Brain microvascular endothelial cell (primary cell): ENCODE measurements at regions not wholly inside any gene's neighbourhood (a gene's known extent, or its start where the extent isn't known, plus 50 kb on each side); places are given as distances from the start of the nearest gene placed in this dataset.

ENCODE experiments used
- DNase-seq: peaks from one replicate; pipeline ENCODE4 v3.0.0-alpha.2; 2020
- H3K27ac ChIP-seq: fragments of 250-450 bp; sonication (Bioruptor Pico); 2 replicates; pipeline ENCODE4 v1.5.1; 2020; ENCODE audit warnings: mild to moderate bottlenecking, moderate library complexity
- H3K27me3 ChIP-seq: fragments of 250-450 bp; sonication (Bioruptor Pico); replicated peaks from 2 replicates; pipeline ENCODE4 v1.5.1; 2020; ENCODE audit warnings: mild to moderate bottlenecking
- H3K36me3 ChIP-seq: fragments of 250-450 bp; sonication (Bioruptor Pico); replicated peaks from 2 replicates; pipeline ENCODE4 v1.5.1; 2020; ENCODE audit warnings: mild to moderate bottlenecking
- H3K4me3 ChIP-seq: 2 replicates; pipeline ENCODE4 v1.5.1; 2011; ENCODE audit warnings: low read depth, mild to moderate bottlenecking, control low read depth, low read length, moderate library complexity
- in situ Hi-C: cut with HindIII; loops from 2 replicates; pipeline ENCODE4 v1.10.0; 2017; ENCODE audit warnings: low sequenced_read_pairs, low pct_ligation_motif_present
- TF ChIP-seq, protein P1 (sequence below): IDR thresholded peaks from 2 replicates; pipeline ENCODE4 v1.5.1; 2011; ENCODE audit warnings: low read depth, mild to moderate bottlenecking, moderate library complexity, low read length, control low read depth, inconsistent platforms; ENCODE audit errors: missing control alignments

DNA sequence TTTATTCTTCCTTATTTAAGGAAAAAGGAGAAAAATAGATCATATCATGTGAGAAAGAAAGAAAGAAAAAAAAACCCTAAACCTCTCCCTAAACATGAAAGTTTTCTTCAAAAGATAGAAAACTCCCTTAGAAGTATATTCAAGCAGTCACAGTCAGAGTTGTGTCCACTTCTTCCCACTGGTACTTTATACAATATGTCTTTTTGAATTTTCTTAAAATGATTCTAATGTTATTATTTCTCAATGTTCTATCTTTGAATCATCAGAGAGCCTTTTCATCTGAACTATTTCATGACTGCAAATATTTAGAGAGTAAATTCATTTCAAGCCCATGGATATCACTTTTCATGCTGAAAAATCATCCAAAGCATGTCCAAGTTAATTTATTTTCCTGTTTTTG is 205.2 kb upstream of the SPOPL start:
- in situ Hi-C loops, result no loop called here
- no peak overlapping the region for H3K27ac ChIP-seq
- H3K36me3 ChIP-seq, result no peaks in the 10 kb centered on the region
- DNase-seq, result no peak
- TF ChIP-seq, protein P1, sequence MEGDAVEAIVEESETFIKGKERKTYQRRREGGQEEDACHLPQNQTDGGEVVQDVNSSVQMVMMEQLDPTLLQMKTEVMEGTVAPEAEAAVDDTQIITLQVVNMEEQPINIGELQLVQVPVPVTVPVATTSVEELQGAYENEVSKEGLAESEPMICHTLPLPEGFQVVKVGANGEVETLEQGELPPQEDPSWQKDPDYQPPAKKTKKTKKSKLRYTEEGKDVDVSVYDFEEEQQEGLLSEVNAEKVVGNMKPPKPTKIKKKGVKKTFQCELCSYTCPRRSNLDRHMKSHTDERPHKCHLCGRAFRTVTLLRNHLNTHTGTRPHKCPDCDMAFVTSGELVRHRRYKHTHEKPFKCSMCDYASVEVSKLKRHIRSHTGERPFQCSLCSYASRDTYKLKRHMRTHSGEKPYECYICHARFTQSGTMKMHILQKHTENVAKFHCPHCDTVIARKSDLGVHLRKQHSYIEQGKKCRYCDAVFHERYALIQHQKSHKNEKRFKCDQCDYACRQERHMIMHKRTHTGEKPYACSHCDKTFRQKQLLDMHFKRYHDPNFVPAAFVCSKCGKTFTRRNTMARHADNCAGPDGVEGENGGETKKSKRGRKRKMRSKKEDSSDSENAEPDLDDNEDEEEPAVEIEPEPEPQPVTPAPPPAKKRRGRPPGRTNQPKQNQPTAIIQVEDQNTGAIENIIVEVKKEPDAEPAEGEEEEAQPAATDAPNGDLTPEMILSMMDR, result no peak
- H3K27me3 ChIP-seq, result no peaks in the 10 kb centered on the region
- H3K4me3 ChIP-seq, result no peak overlapping the region

DNA sequence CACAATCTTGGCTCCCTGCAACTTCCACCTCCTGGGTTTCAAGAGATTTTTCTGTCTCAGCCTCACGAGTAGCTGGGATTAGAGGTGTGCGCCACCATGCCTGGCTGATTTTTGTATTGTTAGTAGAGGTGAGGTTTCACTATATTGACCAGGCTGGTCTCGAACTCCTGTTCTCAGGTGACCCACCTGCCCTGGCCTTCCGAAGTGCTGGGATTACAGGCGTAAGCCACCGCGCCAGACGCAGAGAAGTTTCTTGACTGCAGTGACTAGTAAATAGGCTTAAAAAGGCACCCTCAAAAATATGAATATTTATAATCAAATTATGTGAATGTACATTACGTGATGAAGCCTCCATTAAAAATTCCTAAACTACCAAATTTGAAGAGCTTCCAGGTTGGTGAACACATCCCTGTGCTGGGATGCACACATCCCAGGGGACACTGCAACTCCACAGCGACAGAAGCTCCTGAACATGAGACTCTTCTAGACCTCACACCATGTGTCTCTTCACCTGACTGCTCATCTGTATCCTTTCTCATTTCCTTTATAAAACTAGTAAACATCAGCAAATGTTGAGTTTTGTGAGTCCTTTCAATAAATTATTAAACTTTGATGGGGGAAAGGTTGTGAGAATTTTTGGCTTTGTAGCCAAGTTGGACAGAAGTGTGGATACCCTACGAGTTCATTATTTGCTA is 203.3 kb upstream of the SPOPL start:
- Histone ChIP-seq H3K27ac (no peak overlapping the region), H3K36me3 (no peaks in the 10 kb centered on the region), H3K4me3 (no peak overlapping the region), H3K27me3 (no peaks in the 10 kb centered on the region)
- TF ChIP-seq, protein P1, result no peak
- no peak for DNase-seq
- in situ Hi-C loops, result no loop called here

DNA sequence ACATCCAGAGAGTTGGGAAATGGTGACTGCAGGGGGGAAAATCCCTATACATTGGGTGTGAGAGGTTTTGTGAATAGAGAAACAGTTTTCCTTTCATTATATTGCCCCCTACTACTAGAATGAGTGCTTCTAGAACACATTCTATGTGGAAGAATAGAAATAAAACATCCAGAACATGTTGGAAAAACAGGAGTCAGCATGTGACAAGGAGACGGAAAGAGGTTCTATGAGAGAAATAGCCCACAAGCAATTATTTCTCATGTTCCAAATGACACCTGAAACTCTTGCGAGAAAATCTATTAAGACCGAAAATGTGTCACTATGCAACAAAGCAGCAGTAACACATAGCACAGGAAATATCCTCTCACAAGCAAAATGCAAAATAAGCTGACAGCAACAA is 202.7 kb upstream of the SPOPL start:
- Histone ChIP-seq H3K27ac (no peak overlapping the region), H3K4me3 (no peak overlapping the region), H3K27me3 (no peaks in the 10 kb centered on the region), H3K36me3 (no peaks in the 10 kb centered on the region)
- TF ChIP-seq, protein P1, result no peak
- no peak for DNase-seq
- in situ Hi-C loops, result no loop called here

DNA sequence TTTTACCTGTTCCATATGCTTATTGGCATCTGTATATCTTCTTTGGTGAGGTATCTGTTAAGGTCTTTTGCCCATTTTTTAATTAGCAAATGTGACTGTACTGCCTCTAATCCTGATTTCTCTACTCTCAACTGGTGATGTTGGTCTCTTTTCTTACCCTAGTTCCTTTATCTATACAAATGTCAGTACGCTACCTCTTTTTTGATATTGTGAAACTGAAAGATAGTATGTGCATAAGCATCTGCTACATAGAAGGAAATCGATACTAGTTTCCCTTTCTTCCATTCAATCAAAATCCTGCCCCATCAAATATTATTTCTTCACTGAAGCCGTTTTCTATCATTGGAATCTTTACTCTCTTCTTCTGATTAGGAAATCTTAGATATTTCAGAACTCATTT is 194.9 kb upstream of the SPOPL start:
- in situ Hi-C loops, result no loop called here
- TF ChIP-seq, protein P1, result no peak
- no peak for DNase-seq
- Histone ChIP-seq H3K36me3 (no peaks in the 10 kb centered on the region), H3K27ac (no peak overlapping the region), H3K4me3 (no peak overlapping the region), H3K27me3 (no peaks in the 10 kb centered on the region)

DNA sequence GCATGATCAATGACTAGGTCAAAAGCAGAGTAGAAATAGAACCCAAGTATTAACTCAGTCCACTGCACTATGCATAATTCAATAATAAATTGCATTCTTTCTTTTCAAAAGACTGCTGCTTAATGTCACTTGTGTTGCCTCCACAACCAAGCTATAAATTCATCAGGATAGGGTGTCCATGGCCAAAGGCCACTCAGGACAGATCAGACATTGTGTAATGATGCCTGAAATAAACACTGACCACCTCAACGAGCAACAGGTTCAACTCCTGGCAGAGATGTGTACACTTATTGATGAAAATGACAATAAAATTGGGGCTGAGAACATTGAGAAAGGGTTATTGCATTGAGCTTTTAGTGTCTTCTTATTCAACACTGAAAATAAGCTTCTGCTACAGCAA is 194.5 kb upstream of the SPOPL start:
- DNase-seq, result no peak
- Histone ChIP-seq H3K27ac (no peak overlapping the region), H3K4me3 (no peak overlapping the region), H3K27me3 (no peaks in the 10 kb centered on the region), H3K36me3 (no peaks in the 10 kb centered on the region)
- TF ChIP-seq, protein P1, result no peak
- in situ Hi-C loops, result no loop called here

DNA sequence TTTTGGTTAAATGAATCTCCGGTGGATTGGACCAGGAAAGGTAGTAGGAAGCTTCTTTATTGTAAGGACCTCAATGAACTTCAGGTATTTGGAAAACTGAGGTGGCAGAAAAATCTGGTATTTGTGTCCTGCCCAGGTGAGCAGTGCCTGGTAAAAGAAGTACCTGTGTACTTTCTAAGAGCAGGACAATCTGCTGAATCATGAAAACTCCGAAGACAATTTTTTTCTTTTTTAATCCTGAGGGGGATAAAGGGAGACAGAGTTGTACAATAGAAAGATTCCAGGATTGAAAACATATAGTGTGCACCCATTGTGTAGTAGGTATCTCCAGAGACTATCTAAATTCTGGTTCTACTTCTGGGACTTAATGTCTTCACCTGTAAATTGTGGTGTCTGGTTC is 191.8 kb upstream of the SPOPL start:
- Histone ChIP-seq H3K27me3 (no peaks in the 10 kb centered on the region), H3K27ac (no peak overlapping the region), H3K36me3 (no peaks in the 10 kb centered on the region), H3K4me3 (no peak overlapping the region)
- in situ Hi-C loops, result no loop called here
- DNase-seq, result no peak
- TF ChIP-seq, protein P1, result no peak
